T-cell (primary cell): ENCODE measurements at regions not wholly inside any gene's neighbourhood (a gene's known extent, or its start where the extent isn't known, plus 50 kb on each side); places are given as distances from the start of the nearest gene placed in this dataset.

Experiments used
- ATAC-seq, 4 experiments: fragments of 200-7000 bp in 3 of 4; fragments of 150-1000 bp in 1 of 4; cut with Tn5 transposase; replicated peaks in 1 of 4; 1 replicate in 3 of 4; 2 replicates in 1 of 4; pipeline ENCODE4 v1.10.0; 2021; ENCODE audit warnings: moderate library complexity in 3 of 4, mild to moderate bottlenecking in 2 of 4, moderate number of reproducible peaks in 1 of 4
- CTCF ChIA-PET, 2 donors: fragments of 300-600 bp; sonication (Branson Sonifier 250); formaldehyde crosslinking; loops; one replicate each; lab custom pipeline; 2022; ENCODE audit warnings: antibody characterized with exemption in 2 of 2; lab: Charles Lee
- POLR2A ChIA-PET, 2 donors: fragments of 300-600 bp; sonication (Branson Sonifier 250); formaldehyde crosslinking; loops; one replicate each; lab custom pipeline; 2022; ENCODE audit warnings: antibody characterized with exemption in 2 of 2; lab: Charles Lee
- DNase-seq, 35 experiments: peaks; one replicate each; pipeline versions ENCODE4 v3.0.0 to v3.0.0-alpha.2; 2013 to 2023
- H3K27ac ChIP-seq: one replicate; pipeline ENCODE4 v1.5.1; 2013; ENCODE audit warnings: low read length
- H3K27me3 ChIP-seq, 2 experiments: replicated peaks in 1 of 2; 1 replicate in 1 of 2; 2 replicates in 1 of 2; pipeline versions ENCODE4 v1.6.1 to v1.7.0; 2013; ENCODE audit warnings: low read length in 1 of 2, mixed read lengths in 1 of 2; ENCODE audit not compliant: control insufficient read depth in 2 of 2, insufficient read depth in 2 of 2; ENCODE audit errors: extremely low read depth in 1 of 2
- H3K36me3 ChIP-seq, 2 donors: 1 replicate in 1 of 2; 2 replicates in 1 of 2; pipeline versions ENCODE4 v1.6.1 to v1.7.0; 2013; ENCODE audit warnings: low read length in 1 of 2; ENCODE audit not compliant: control insufficient read depth in 2 of 2, insufficient read depth in 1 of 2; ENCODE audit errors: extremely low read depth in 1 of 2
- H3K4me1 ChIP-seq, 2 experiments: 1 replicate in 1 of 2; 2 replicates in 1 of 2; pipeline versions ENCODE4 v1.6.1 to v1.7.0; 2013; ENCODE audit warnings: low read length in 2 of 2, mixed read lengths in 1 of 2; ENCODE audit not compliant: insufficient read depth in 2 of 2, control insufficient read depth in 1 of 2; ENCODE audit errors: extremely low read depth in 1 of 2
- H3K4me3 ChIP-seq, 2 donors: 1 replicate in 1 of 2; 2 replicates in 1 of 2; pipeline versions ENCODE4 v1.5.1 to v1.7.0; 2013; ENCODE audit warnings: mild to moderate bottlenecking in 2 of 2, low read length in 1 of 2, moderate library complexity in 1 of 2; ENCODE audit not compliant: control insufficient read depth in 1 of 2; ENCODE audit errors: extremely low read depth in 1 of 2
- H3K9me3 ChIP-seq: 2 replicates; pipeline ENCODE4 v1.7.0; 2013
- H3K27ac Mint-ChIP-seq, 2 donors: one replicate each; pipeline ENCODE4 v1.8.0; 2020 to 2021; ENCODE audit warnings: mild to moderate bottlenecking in 2 of 2, mixed read lengths in 2 of 2
- H3K27me3 Mint-ChIP-seq, 2 donors: one replicate each; pipeline ENCODE4 v1.8.0; 2021 to 2022; ENCODE audit warnings: mixed read lengths in 2 of 2
- H3K36me3 Mint-ChIP-seq: one replicate; pipeline ENCODE4 v1.8.0; 2021; ENCODE audit warnings: mixed read lengths
- H3K4me1 Mint-ChIP-seq, 3 donors: one replicate each; pipeline ENCODE4 v1.8.0; 2020 to 2022; ENCODE audit warnings: mixed read lengths in 3 of 3, mild to moderate bottlenecking in 1 of 3
- H3K4me3 Mint-ChIP-seq, 3 donors: one replicate each; pipeline ENCODE4 v1.8.0; 2020 to 2022; ENCODE audit warnings: mild to moderate bottlenecking in 3 of 3, mixed read lengths in 3 of 3, moderate library complexity in 3 of 3
- H3K9me3 Mint-ChIP-seq, 3 donors: one replicate each; pipeline ENCODE4 v1.8.0; 2020 to 2022; ENCODE audit warnings: mixed read lengths in 3 of 3
- WGBS: methylation state at CpG from one replicate; pipeline ENCODE4 v1.1.5; 2013; ENCODE audit warnings: missing lambda C conversion rate; ENCODE audit not compliant: insufficient coverage; 5-methylcytosine and 5-hydroxymethylcytosine counted together

DNA sequence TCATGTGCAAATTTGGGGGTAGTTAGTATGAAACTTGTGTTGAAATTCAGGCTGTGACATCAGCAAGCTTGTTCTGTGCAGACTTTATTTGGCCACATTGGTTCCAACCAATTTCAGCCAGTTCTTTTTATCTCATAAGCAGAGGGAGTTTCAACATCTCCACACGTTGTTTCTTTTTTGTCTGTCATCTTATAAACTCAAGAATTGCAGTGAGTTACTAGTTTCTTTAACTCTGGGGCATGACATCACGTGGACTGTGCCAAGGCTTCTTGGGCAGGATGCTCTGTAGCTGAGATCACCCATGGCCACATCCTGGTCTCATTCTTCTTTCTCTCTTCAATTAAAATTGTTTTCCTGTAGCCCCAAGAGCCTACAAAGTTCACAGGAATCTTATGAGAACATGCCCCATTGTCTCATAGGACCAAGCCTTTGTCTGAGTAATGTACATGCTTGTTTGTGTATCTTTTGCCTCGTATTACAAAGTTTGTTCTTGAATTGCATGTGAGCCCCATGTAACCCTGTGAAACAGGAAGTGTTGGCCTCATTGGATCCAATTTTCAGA is 982.0 kb upstream of the TMEM132C start:
- DNase-seq (no peak), ATAC-seq (no peak)
- H3K9me3 ChIP-seq = no peaks in the 10 kb centered on the region
- Mint-ChIP-seq H3K27ac (no peak overlapping the region), H3K4me1 (peaks cover 0 to 4% (median 4%) of the 10 kb centered on the region in 3 donors), H3K27me3 (peaks cover 0 to 4% of the 10 kb centered on the region in 2 donors), H3K9me3 (peaks cover 0 to 3% (median 0%) of the 10 kb centered on the region in 3 donors), H3K36me3 (no peaks in the 10 kb centered on the region), H3K4me3 (no peak overlapping the region)
- 73% methylated on average over 2 of the region's 3 CpGs for WGBS
- ChIA-PET POLR2A (no interaction called here), CTCF (interaction anchor here in 1 of 2 donors (0.6 kb wide), 1 partner anchor 11 kb away, joined by 4 read pairs; no protein-coding TSS in a partner anchor)
- H3K4me3 ChIP-seq = no peak overlapping the region
- no peaks in the 10 kb centered on the region for H3K36me3 ChIP-seq
- H3K4me1 ChIP-seq = no peaks in the 10 kb centered on the region
- H3K27me3 ChIP-seq = peaks cover 0 to 5% of the 10 kb centered on the region in 2 experiments
- H3K27ac ChIP-seq = no peak overlapping the region

DNA sequence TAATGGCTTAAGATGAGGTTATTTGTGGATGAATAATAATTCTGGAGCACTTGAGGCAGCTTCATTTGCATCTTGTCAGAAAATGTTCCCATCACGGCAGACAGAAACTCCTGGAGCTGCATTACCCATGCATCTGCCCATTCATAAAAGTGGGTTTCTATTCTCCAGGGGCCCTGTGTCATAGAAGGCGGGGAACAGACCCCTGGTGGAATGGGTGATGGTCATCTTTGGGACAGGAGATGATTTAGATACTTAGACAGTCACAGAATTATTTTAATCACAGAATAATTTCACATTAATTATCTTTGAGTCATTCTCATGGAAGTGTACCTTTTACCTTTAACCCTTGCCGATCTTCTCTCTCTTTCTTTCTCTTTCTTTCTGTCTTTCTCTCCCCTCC is 980.7 kb upstream of the TMEM132C start:
- H3K27ac ChIP-seq = no peak overlapping the region
- H3K4me1 ChIP-seq = no peaks in the 10 kb centered on the region
- Mint-ChIP-seq H3K36me3 (no peaks in the 10 kb centered on the region), H3K27ac (no peak overlapping the region), H3K27me3 (no peaks in the 10 kb centered on the region), H3K9me3 (peaks cover 0 to 3% (median 0%) of the 10 kb centered on the region in 3 donors), H3K4me3 (no peak overlapping the region), H3K4me1 (no peaks in the 10 kb centered on the region)
- peaks cover 0 to 4% of the 10 kb centered on the region in 2 experiments for H3K27me3 ChIP-seq
- ChIA-PET CTCF (no interaction called here), POLR2A (no interaction called here)
- no peak overlapping the region for H3K4me3 ChIP-seq
- H3K36me3 ChIP-seq = no peaks in the 10 kb centered on the region
- DNase-seq (no peak), ATAC-seq (no peak)
- H3K9me3 ChIP-seq = no peaks in the 10 kb centered on the region
- WGBS = no CpG with 5 or more reads among the region's 3 CpGs

DNA sequence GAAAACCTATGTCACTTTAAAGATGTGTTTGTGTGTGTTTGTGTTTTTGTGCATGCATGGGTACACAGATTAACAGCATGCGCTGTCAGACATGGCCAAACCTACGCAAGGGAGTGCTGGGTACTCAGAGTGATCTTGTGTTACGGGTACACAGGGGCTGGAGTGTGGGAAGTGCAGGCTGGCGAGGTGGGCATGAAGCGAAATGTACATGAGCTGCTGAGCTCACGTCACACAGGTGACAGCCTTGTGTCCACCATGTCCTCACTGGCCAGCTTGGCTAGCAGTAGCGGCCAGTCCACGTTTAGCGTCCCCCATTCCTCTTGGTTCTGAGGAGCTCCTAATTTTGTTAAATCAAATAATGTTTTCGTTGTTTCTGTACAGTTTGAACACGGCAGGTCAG is 979.7 kb upstream of the TMEM132C start:
- ChIA-PET CTCF (interaction anchor here (0.7 to 1.0 kb wide), 2 partner anchors 11 to 180 kb away, joined by 3 read pairs; no protein-coding TSS in a partner anchor), POLR2A (no interaction called here)
- Histone ChIP-seq H3K4me3 (no peak overlapping the region), H3K4me1 (no peaks in the 10 kb centered on the region), H3K36me3 (no peaks in the 10 kb centered on the region), H3K9me3 (no peaks in the 10 kb centered on the region), H3K27me3 (peaks cover 0 to under 1% of the 10 kb centered on the region in 2 experiments), H3K27ac (no peak overlapping the region)
- ATAC-seq (no peak), DNase-seq (no peak)
- H3K4me3 Mint-ChIP-seq = no peak overlapping the region
- H3K27ac Mint-ChIP-seq = no peak overlapping the region
- no peaks in the 10 kb centered on the region for H3K4me1 Mint-ChIP-seq
- no peaks in the 10 kb centered on the region for H3K27me3 Mint-ChIP-seq
- H3K9me3 Mint-ChIP-seq = peaks cover 0 to 3% (median 0%) of the 10 kb centered on the region in 3 donors
- WGBS = 82% methylated on average over 11 of the region's 11 CpGs
- H3K36me3 Mint-ChIP-seq = no peaks in the 10 kb centered on the region

DNA sequence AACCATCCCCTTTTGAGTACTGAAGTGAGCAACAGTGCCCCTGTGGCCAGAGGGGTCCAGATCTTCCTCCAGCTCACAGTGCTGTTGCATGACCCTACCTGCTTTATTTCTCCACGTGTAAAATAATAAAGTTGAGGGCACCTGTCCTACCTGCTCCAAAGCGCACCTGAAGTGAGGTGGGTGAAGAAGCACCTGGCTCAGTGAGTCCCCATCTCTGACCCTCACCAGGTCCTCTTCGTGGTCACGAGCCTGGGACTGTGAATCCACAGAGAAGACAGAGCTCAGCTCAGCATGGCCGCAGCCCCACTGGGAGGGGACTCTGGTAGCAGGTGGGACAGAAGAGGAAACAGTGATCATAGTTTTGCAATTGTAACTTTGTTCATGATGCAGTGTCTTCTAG is 976.7 kb upstream of the TMEM132C start:
- no peak overlapping the region for H3K4me3 Mint-ChIP-seq

DNA sequence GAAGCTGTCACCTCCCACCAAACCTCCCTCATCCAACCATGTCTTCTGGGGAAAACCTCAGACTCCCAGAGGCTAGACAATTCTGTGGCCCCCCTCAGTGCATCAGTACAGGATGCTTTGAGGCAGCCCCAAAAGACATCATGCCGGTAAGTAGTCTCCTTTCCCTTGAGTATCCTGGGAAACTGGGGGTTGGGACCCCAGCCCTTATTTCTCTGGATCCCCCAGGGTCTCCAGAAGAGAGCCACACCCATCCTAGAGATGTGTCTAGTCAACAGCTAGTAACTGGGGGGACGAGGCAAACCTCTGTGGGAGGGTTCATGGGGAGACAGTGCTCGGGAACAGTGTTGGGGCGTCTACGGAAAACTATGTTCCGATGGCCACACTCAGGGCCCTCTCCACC is 974.2 kb upstream of the TMEM132C start:
- Histone ChIP-seq H3K9me3 (no peaks in the 10 kb centered on the region), H3K27ac (no peak overlapping the region), H3K4me1 (no peaks in the 10 kb centered on the region), H3K27me3 (peaks cover 0 to 3% of the 10 kb centered on the region in 2 experiments), H3K36me3 (no peaks in the 10 kb centered on the region), H3K4me3 (no peak overlapping the region)
- Mint-ChIP-seq H3K9me3 (peaks cover 0 to 11% (median 0%) of the 10 kb centered on the region in 3 donors), H3K27ac (no peak overlapping the region), H3K4me1 (no peaks in the 10 kb centered on the region), H3K27me3 (peaks cover 0 to 2% of the 10 kb centered on the region in 2 donors), H3K4me3 (no peak overlapping the region), H3K36me3 (no peaks in the 10 kb centered on the region)
- ChIA-PET POLR2A (no interaction called here), CTCF (interaction anchor here in 1 of 2 donors (0.6 to 1.6 kb wide), 2 partner anchors 159 to 184 kb away, joined by 3 to 9 read pairs; no protein-coding TSS in a partner anchor)
- no peak for DNase-seq
- no peak for ATAC-seq
- 89% methylated on average over 3 of the region's 6 CpGs for WGBS

More for the DNA sequence above, 976.7 kb upstream of the TMEM132C start:
- no peaks in the 10 kb centered on the region for H3K36me3 ChIP-seq
- POLR2A ChIA-PET = no interaction called here
- DNase-seq (no peak), ATAC-seq (no peak)
- WGBS = 87% methylated on average over 4 of the region's 5 CpGs
- no peaks in the 10 kb centered on the region for H3K9me3 ChIP-seq
- H3K27me3 Mint-ChIP-seq = peaks cover 0 to 2% of the 10 kb centered on the region in 2 donors
- peaks cover 0 to 3% of the 10 kb centered on the region in 2 experiments for H3K27me3 ChIP-seq
- no peaks in the 10 kb centered on the region for H3K4me1 ChIP-seq
- no peak overlapping the region for H3K27ac Mint-ChIP-seq
- no peak overlapping the region for H3K27ac ChIP-seq
- no peak overlapping the region for H3K4me3 ChIP-seq
- no peaks in the 10 kb centered on the region for H3K4me1 Mint-ChIP-seq
- H3K36me3 Mint-ChIP-seq = no peaks in the 10 kb centered on the region
- CTCF ChIA-PET = no interaction called here
- H3K9me3 Mint-ChIP-seq = peaks cover 0 to 6% (median 0%) of the 10 kb centered on the region in 3 donors

DNA sequence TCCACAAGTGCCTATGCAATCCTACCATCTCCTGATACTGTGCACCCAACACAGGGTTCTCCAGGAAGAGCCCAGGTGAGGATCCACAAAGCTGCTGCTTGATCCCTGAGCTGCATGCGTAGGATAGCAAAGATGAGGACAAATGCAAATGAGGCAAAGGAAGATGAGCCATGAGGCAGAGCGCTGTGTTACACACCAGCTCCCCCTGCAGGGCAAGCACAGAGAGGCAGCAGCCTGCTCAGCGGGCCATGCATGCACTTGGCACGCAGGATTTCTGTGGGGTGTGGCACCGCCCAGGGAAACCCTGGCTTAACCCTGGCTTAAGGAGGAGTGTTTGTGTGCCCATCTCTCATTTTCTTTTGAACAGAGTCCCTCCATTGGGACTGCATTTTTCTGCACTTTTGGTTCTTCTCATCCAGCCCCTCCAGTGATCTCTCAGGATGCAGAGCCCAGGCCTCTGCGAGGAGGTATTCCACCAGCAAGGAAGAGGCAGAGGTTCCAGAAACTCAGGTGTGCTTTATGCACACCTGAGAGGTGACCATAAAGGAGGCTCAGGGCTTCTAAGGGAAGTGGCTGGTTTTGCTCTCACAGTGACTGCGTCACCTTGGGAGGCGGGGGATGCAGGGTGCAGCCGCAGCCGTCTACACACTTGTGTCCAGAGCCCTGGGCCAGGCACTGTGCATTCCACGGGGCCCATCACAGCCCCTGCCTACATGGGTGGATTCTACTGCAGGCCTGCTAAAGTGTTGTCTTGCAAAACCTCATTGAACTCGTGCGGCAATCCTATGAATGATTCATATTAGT is 973.3 kb upstream of the TMEM132C start:
- 69% methylated on average over 11 of the region's 13 CpGs for WGBS
- Mint-ChIP-seq H3K4me3 (no peak overlapping the region), H3K9me3 (peaks cover 0 to 8% (median 0%) of the 10 kb centered on the region in 3 donors), H3K27me3 (peaks cover 0 to 2% of the 10 kb centered on the region in 2 donors), H3K27ac (no peak overlapping the region), H3K4me1 (no peaks in the 10 kb centered on the region), H3K36me3 (no peaks in the 10 kb centered on the region)
- H3K27me3 ChIP-seq = peaks cover 0 to 3% of the 10 kb centered on the region in 2 experiments
- no peaks in the 10 kb centered on the region for H3K9me3 ChIP-seq
- no peaks in the 10 kb centered on the region for H3K36me3 ChIP-seq
- CTCF ChIA-PET = interaction anchor here in 1 of 2 donors (1.6 kb wide), 1 partner anchor 185 kb away, joined by 9 read pairs; no protein-coding TSS in a partner anchor
- ATAC-seq (no peak), DNase-seq (peak in 19 of 35 experiments; percentile 3 to 47 (median 14))
- POLR2A ChIA-PET = no interaction called here
- no peak overlapping the region for H3K27ac ChIP-seq
- no peaks in the 10 kb centered on the region for H3K4me1 ChIP-seq
- H3K4me3 ChIP-seq = no peak overlapping the region
